Loucy (cell line): ENCODE measurements at regions not wholly inside any gene's neighbourhood (a gene's known extent, or its start where the extent isn't known, plus 50 kb on each side); places are given as distances from the start of the nearest gene placed in this dataset.

Experiments used
- H2AFZ ChIP-seq: fragments of 200-600 bp; sonication (generic); 2 replicates; pipeline ENCODE4 v1.6.0; 2016; ENCODE audit warnings: antibody characterized with exemption, mild to moderate bottlenecking, low read length, moderate library complexity
- H3F3A ChIP-seq: fragments of 200-600 bp; 2 replicates; pipeline ENCODE4 v1.6.0; 2016; ENCODE audit warnings: antibody characterized with exemption, low read depth, mild to moderate bottlenecking
- H3K27me3 ChIP-seq: fragments of 200-600 bp; sonication (generic); 2 replicates; pipeline ENCODE4 v1.6.1; 2014; ENCODE audit warnings: low read length, mild to moderate bottlenecking; ENCODE audit not compliant: insufficient read depth, poor library complexity, severe bottlenecking
- H3K36me3 ChIP-seq: fragments of 200-600 bp; sonication (generic); 2 replicates; pipeline ENCODE4 v1.6.1; 2016; ENCODE audit warnings: low read length; ENCODE audit not compliant: insufficient read depth
- H3K4me1 ChIP-seq: fragments of 200-600 bp; sonication (generic); 2 replicates; pipeline ENCODE4 v1.5.1; 2014; ENCODE audit warnings: low read length, mild to moderate bottlenecking; ENCODE audit not compliant: insufficient read depth, poor library complexity, severe bottlenecking
- H3K4me2 ChIP-seq: fragments of 200-600 bp; sonication (generic); 2 replicates; pipeline ENCODE4 v1.6.0; 2014; ENCODE audit warnings: antibody characterized with exemption, low read length, low read depth, mild to moderate bottlenecking; ENCODE audit not compliant: poor library complexity, severe bottlenecking
- H3K4me3 ChIP-seq: fragments of 200-600 bp; sonication (generic); 2 replicates; pipeline ENCODE4 v1.5.1; 2014; ENCODE audit warnings: low read length, mild to moderate bottlenecking, mixed read lengths; ENCODE audit not compliant: poor library complexity, severe bottlenecking
- H3K79me2 ChIP-seq: fragments of 200-600 bp; sonication (generic); 2 replicates; pipeline ENCODE4 v1.6.1; 2014; ENCODE audit warnings: low read length; ENCODE audit not compliant: insufficient read depth
- H3K9ac ChIP-seq: fragments of 200-600 bp; sonication (generic); 2 replicates; pipeline ENCODE4 v1.6.0; 2014; ENCODE audit warnings: mild to moderate bottlenecking, low read depth, low read length, moderate library complexity; ENCODE audit not compliant: poor library complexity, severe bottlenecking
- H3K9me2 ChIP-seq: fragments of 200-600 bp; sonication (generic); replicated peaks from 2 replicates; pipeline ENCODE4 v1.6.1; 2016; ENCODE audit warnings: low read depth, low read length, mixed read lengths
- H3K9me3 ChIP-seq: fragments of 200-600 bp; sonication (generic); 2 replicates; pipeline ENCODE4 v1.6.1; 2014; ENCODE audit warnings: mild to moderate bottlenecking, antibody characterized with exemption, low read length, low read depth; ENCODE audit not compliant: insufficient read depth
- H4K20me1 ChIP-seq: fragments of 200-600 bp; sonication (generic); 2 replicates; pipeline ENCODE4 v1.6.0; 2014; ENCODE audit warnings: antibody characterized with exemption, low read length, mild to moderate bottlenecking; ENCODE audit not compliant: insufficient read depth, poor library complexity, severe bottlenecking
- EZH2phosphoT487 ChIP-seq: fragments of 200-600 bp; IDR thresholded peaks from 2 replicates; pipeline ENCODE4 v1.6.1; 2018; ENCODE audit warnings: antibody characterized with exemption, mild to moderate bottlenecking, moderate library complexity, borderline replicate concordance
- TF ChIP-seq, protein P1 (sequence below): fragments of 200-600 bp; sonication (generic); conservative IDR thresholded peaks from 2 replicates; pipeline ENCODE4 v1.5.1; 2014; ENCODE audit warnings: mild to moderate bottlenecking, antibody characterized with exemption, low read length

DNA sequence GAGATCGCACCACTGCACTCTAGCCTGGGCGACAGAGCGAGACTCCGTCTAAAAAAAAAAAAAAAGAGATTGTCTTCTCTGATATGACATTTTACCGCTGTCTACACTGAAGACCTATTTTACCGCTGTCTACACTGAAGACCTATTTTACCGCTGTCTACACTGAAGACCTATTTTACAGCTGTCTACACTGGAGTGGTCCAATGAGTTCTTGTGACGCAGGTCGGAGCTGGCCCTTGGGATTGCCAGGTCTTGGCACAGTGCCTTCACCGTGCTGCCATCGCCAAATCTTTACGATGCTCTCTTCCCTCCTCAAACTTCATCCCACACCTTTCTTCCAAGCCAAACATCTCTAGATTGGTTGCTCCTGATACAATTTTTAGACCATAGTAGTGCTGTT lies 183.1 kb upstream of the FAT1 start:
- no peak for TF ChIP-seq EZH2phosphoT487
- TF ChIP-seq, protein P1, sequence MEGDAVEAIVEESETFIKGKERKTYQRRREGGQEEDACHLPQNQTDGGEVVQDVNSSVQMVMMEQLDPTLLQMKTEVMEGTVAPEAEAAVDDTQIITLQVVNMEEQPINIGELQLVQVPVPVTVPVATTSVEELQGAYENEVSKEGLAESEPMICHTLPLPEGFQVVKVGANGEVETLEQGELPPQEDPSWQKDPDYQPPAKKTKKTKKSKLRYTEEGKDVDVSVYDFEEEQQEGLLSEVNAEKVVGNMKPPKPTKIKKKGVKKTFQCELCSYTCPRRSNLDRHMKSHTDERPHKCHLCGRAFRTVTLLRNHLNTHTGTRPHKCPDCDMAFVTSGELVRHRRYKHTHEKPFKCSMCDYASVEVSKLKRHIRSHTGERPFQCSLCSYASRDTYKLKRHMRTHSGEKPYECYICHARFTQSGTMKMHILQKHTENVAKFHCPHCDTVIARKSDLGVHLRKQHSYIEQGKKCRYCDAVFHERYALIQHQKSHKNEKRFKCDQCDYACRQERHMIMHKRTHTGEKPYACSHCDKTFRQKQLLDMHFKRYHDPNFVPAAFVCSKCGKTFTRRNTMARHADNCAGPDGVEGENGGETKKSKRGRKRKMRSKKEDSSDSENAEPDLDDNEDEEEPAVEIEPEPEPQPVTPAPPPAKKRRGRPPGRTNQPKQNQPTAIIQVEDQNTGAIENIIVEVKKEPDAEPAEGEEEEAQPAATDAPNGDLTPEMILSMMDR = no peak
- no peaks in the 10 kb centered on the region for H3K9me2 ChIP-seq
- H3K4me3 ChIP-seq = no peak overlapping the region
- H3K79me2 ChIP-seq = no peaks in the 10 kb centered on the region
- H2AFZ ChIP-seq = no peak overlapping the region
- H3K27me3 ChIP-seq = no peaks in the 10 kb centered on the region
- H3K9me3 ChIP-seq = no peaks in the 10 kb centered on the region
- no peak overlapping the region for H3K4me2 ChIP-seq
- H3K36me3 ChIP-seq = no peaks in the 10 kb centered on the region
- H4K20me1 ChIP-seq = no peaks in the 10 kb centered on the region
- H3F3A ChIP-seq = no peaks in the 10 kb centered on the region
- no peak overlapping the region for H3K9ac ChIP-seq
- peaks cover 16% of the 10 kb centered on the region for H3K4me1 ChIP-seq

DNA sequence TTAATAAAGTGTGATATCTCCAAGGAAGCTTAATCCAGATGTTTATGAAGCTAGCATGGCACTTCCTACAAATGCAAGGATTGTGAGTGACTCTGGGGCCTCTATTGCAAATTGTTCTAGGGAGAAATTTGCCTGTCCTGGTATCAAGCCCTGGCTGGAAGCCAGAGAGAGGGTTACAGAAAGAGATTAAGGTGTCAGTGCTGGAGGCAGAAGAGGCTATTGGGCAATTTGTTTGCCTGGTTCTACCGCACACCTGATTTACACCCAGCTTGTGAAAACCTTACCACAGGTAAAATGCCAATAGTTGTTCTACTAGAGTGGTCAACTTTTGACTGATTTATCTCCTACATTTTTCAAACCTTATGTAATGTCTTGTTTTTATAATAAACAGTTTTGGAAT lies 186.7 kb upstream of the FAT1 start:
- no peaks in the 10 kb centered on the region for H3K79me2 ChIP-seq
- no peak overlapping the region for H2AFZ ChIP-seq
- no peaks in the 10 kb centered on the region for H4K20me1 ChIP-seq
- H3K4me3 ChIP-seq = no peak overlapping the region
- H3K9me2 ChIP-seq = no peaks in the 10 kb centered on the region
- H3K9me3 ChIP-seq = no peaks in the 10 kb centered on the region
- no peaks in the 10 kb centered on the region for H3F3A ChIP-seq
- TF ChIP-seq, protein P1 = no peak
- no peaks in the 10 kb centered on the region for H3K36me3 ChIP-seq
- no peak overlapping the region for H3K4me2 ChIP-seq
- peaks cover 24% of the 10 kb centered on the region for H3K4me1 ChIP-seq
- H3K9ac ChIP-seq = no peak overlapping the region
- no peaks in the 10 kb centered on the region for H3K27me3 ChIP-seq

DNA sequence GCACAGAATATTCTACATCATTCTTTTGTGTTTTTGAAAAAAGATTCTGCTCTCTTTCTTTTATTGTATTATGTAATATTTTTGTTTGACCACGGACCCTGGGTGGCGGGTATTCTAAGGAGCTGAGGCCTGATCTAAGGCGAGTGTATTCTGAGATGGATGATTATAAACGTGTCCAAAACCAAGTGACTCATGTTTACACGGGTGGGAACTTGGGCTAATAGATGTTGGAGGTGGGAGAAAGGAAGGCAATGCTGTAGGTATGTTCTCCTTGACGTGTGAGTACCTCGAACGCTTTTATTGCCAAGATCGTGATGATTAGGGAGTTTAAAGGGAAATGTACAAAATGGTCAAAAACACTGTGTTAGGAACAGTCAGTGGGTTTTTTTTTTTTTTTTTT lies 188.9 kb upstream of the FAT1 start:
- Histone ChIP-seq H3K9me2 (no peaks in the 10 kb centered on the region), H2AFZ (no peak overlapping the region), H3K4me3 (peak overlapping the region; percentile 17), H3K9me3 (no peaks in the 10 kb centered on the region), H3K4me2 (peak overlapping the region; percentile 42), H3F3A (no peaks in the 10 kb centered on the region), H3K9ac (no peak overlapping the region), H3K79me2 (no peaks in the 10 kb centered on the region), H3K36me3 (no peaks in the 10 kb centered on the region), H4K20me1 (no peaks in the 10 kb centered on the region), H3K4me1 (peaks cover 24% of the 10 kb centered on the region), H3K27me3 (no peaks in the 10 kb centered on the region)
- TF ChIP-seq, protein P1 = no peak
